Keratinocyte (primary cell): ENCODE measurements at regions not wholly inside any gene's neighbourhood (a gene's known extent, or its start where the extent isn't known, plus 50 kb on each side); places are given as distances from the start of the nearest gene placed in this dataset.

Experiments used
- DNase-seq: peaks from one replicate; pipeline ENCODE4 v3.0.0-alpha.2; 2011; ENCODE audit warnings: low read depth, missing footprints, low spot score
- FAIRE-seq: peaks from 2 replicates; lab custom pipeline; 2011; peaks lifted over from hg19 to GRCh38; lab: Jason Lieb, UNC
- H2AFZ ChIP-seq: 2 replicates; pipeline ENCODE4 v1.6.0; 2012; ENCODE audit warnings: low read length, control low read depth, inconsistent platforms; ENCODE audit not compliant: control insufficient read depth
- H3K27ac ChIP-seq: 2 replicates; pipeline ENCODE4 v1.5.1; 2011; ENCODE audit warnings: low read length; ENCODE audit not compliant: control insufficient read depth, insufficient read depth
- H3K27me3 ChIP-seq: 3 replicates; pipeline ENCODE4 v1.6.0; 2011; ENCODE audit warnings: low read length; ENCODE audit not compliant: control insufficient read depth, insufficient read depth; ENCODE audit errors: extremely low read depth
- H3K36me3 ChIP-seq, 2 experiments: 2 replicates in 1 of 2; 3 replicates in 1 of 2; pipeline ENCODE4 v1.5.1; 2011; ENCODE audit warnings: low read length in 2 of 2, mild to moderate bottlenecking in 1 of 2; ENCODE audit not compliant: control insufficient read depth in 2 of 2, insufficient read depth in 2 of 2; ENCODE audit errors: extremely low read depth in 1 of 2
- H3K4me1 ChIP-seq: 3 replicates; pipeline ENCODE4 v1.5.1; 2011; ENCODE audit warnings: low read length; ENCODE audit not compliant: control insufficient read depth, insufficient read depth; ENCODE audit errors: extremely low read depth
- H3K4me2 ChIP-seq: 3 replicates; pipeline ENCODE4 v1.6.0; 2011; ENCODE audit warnings: low read depth, low read length; ENCODE audit not compliant: control insufficient read depth, insufficient read depth; ENCODE audit errors: extremely low read depth
- H3K4me3 ChIP-seq, 3 experiments: fragments of 200-600 bp in 1 of 3; sonication (generic) in 1 of 3; 2 replicates in 2 of 3; 3 replicates in 1 of 3; pipeline ENCODE4 v1.5.1; 2011 to 2016; ENCODE audit warnings: low read length in 3 of 3, mild to moderate bottlenecking in 3 of 3, control low read depth in 2 of 3, inconsistent platforms in 1 of 3, low read depth in 1 of 3, mixed read lengths in 1 of 3, mixed run types in 1 of 3, moderate library complexity in 1 of 3; ENCODE audit not compliant: control insufficient read depth in 2 of 3, insufficient read depth in 2 of 3; ENCODE audit errors: extremely low read depth in 1 of 3
- H3K79me2 ChIP-seq: 2 replicates; pipeline ENCODE4 v1.6.0; 2012; ENCODE audit warnings: low read length; ENCODE audit not compliant: control insufficient read depth, insufficient read depth
- H3K9ac ChIP-seq: 3 replicates; pipeline ENCODE4 v1.6.0; 2011; ENCODE audit warnings: low read length; ENCODE audit not compliant: control insufficient read depth, insufficient read depth; ENCODE audit errors: extremely low read depth
- H3K9me1 ChIP-seq: 3 replicates; pipeline ENCODE4 v1.6.0; 2011; ENCODE audit warnings: low read length; ENCODE audit not compliant: control insufficient read depth, insufficient read depth; ENCODE audit errors: extremely low read depth
- H3K9me3 ChIP-seq: 2 replicates; pipeline ENCODE4 v1.5.1; 2012; ENCODE audit warnings: low read depth, low read length; ENCODE audit not compliant: control insufficient read depth
- H4K20me1 ChIP-seq: 3 replicates; pipeline ENCODE4 v1.6.0; 2011; ENCODE audit warnings: low read length; ENCODE audit not compliant: control insufficient read depth, insufficient read depth; ENCODE audit errors: extremely low read depth
- EZH2 ChIP-seq: IDR thresholded peaks from one replicate; pipeline ENCODE4 v1.6.1; 2012; ENCODE audit warnings: inconsistent platforms, mild to moderate bottlenecking, low read length, moderate library complexity
- dilution Hi-C: fragments of 300-500 bp; cut with MboI; formaldehyde crosslinking; loops from one replicate; pipeline ENCODE4 v1.7.0; 2020; ENCODE audit warnings: low sequenced_read_pairs; ENCODE audit not compliant: extremely low pct_ligation_motif_present
- TF ChIP-seq, protein P1 (sequence below), 3 experiments: IDR thresholded peaks in 1 of 3; conservative IDR thresholded peaks in 1 of 3; optimal IDR thresholded peaks in 1 of 3; 2 replicates in 2 of 3; 3 replicates in 1 of 3; pipeline versions ENCODE3 to v1.5.1; 2011; ENCODE audit warnings: low read length in 3 of 3, mild to moderate bottlenecking in 3 of 3, moderate library complexity in 2 of 3, control low read depth in 1 of 3, inconsistent platforms in 1 of 3; ENCODE audit not compliant: insufficient read depth in 2 of 3; ENCODE audit errors: extremely low read depth in 1 of 3

DNA sequence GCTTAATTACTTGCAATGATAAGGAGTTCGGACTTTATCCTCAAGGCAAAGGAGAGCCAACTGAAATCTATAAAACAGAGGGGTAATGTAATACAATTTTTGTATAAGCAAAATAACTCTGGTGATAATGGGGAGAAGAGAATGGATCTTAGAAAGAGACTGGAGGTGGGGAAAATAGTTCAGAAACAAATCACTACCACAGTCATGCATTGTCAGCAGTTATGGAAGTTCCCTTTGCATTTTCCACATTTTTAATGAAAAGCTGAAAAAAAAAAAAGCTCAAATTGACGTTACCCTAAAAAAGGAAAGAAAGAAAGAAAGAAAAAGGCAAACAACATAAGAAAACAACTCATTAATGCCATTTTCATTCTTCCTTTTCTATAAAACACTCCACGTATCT lies 337.6 kb upstream of the HSF2 start:
- Histone ChIP-seq H3K79me2 (no peaks in the 10 kb centered on the region), H3K27me3 (no peaks in the 10 kb centered on the region), H4K20me1 (no peaks in the 10 kb centered on the region), H3K36me3 (no peaks in the 10 kb centered on the region), H3K9ac (no peak overlapping the region), H3K9me1 (no peaks in the 10 kb centered on the region), H3K27ac (no peak overlapping the region), H3K4me3 (no peak overlapping the region), H2AFZ (no peak overlapping the region), H3K9me3 (no peaks in the 10 kb centered on the region), H3K4me1 (no peaks in the 10 kb centered on the region), H3K4me2 (no peak overlapping the region)
- DNase-seq (no peak), FAIRE-seq (no peak)
- dilution Hi-C loops: no loop called here
- TF ChIP-seq, protein P1, sequence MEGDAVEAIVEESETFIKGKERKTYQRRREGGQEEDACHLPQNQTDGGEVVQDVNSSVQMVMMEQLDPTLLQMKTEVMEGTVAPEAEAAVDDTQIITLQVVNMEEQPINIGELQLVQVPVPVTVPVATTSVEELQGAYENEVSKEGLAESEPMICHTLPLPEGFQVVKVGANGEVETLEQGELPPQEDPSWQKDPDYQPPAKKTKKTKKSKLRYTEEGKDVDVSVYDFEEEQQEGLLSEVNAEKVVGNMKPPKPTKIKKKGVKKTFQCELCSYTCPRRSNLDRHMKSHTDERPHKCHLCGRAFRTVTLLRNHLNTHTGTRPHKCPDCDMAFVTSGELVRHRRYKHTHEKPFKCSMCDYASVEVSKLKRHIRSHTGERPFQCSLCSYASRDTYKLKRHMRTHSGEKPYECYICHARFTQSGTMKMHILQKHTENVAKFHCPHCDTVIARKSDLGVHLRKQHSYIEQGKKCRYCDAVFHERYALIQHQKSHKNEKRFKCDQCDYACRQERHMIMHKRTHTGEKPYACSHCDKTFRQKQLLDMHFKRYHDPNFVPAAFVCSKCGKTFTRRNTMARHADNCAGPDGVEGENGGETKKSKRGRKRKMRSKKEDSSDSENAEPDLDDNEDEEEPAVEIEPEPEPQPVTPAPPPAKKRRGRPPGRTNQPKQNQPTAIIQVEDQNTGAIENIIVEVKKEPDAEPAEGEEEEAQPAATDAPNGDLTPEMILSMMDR (optimal IDR thresholded peaks at IDR 0.05 in 1 of 3, IDR thresholded peaks at IDR 0.05 in 1 of 3, conservative IDR thresholded peaks at IDR 0.05 in 1 of 3; ENCODE audit: extremely low read depth in 1 of 3, insufficient read depth in 2 of 3, low read length in 3 of 3): no peak
- no peak for TF ChIP-seq EZH2

DNA sequence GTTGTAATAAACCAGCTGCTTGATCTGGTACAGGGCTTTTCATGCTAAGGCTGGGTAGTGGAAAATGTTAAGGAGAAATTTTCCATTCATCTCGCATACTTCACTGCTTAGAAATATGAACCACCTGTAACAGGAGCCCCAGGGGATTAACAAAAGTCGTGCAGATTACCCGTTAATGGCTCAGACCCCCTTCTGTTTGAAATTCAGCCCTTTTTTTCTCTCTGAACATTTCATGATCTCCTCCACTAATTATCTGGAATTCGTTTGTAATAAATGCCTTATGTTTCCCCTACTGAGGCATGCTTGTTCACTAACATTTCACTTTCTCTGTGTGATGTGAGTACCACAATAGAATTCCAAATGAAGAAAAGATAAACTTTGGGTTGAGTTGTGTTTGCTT lies 336.4 kb upstream of the HSF2 start:
- Histone ChIP-seq H4K20me1 (no peaks in the 10 kb centered on the region), H3K36me3 (no peaks in the 10 kb centered on the region), H3K4me3 (no peak overlapping the region), H3K9me3 (no peaks in the 10 kb centered on the region), H3K4me2 (no peak overlapping the region), H3K4me1 (no peaks in the 10 kb centered on the region), H2AFZ (no peak overlapping the region), H3K27ac (no peak overlapping the region), H3K9ac (no peak overlapping the region), H3K9me1 (no peaks in the 10 kb centered on the region), H3K79me2 (no peaks in the 10 kb centered on the region), H3K27me3 (no peaks in the 10 kb centered on the region)
- no peak for DNase-seq
- dilution Hi-C loops: no loop called here
- FAIRE-seq: no peak
- no peak for TF ChIP-seq EZH2
- TF ChIP-seq, protein P1 (optimal IDR thresholded peaks at IDR 0.05 in 1 of 3, IDR thresholded peaks at IDR 0.05 in 1 of 3, conservative IDR thresholded peaks at IDR 0.05 in 1 of 3; ENCODE audit: extremely low read depth in 1 of 3, insufficient read depth in 2 of 3, low read length in 3 of 3): no peak
